ENCODE measurements at regions not wholly inside any gene's neighbourhood (a gene's known extent, or its start where the extent isn't known, plus 50 kb on each side); places are given as distances from the start of the nearest gene placed in this dataset.

- intact Hi-C loops (cut with DNase I) = no loop called here
- Histone ChIP-seq H3K27me3 (peaks cover 0 to 4% (median 0%) of the 10 kb centered on the region in 7 donors), H3K4me1 (peaks cover 0 to 13% (median 0%) of the 10 kb centered on the region in 9 donors), H3K27ac (no peak overlapping the region), H3K4me3 (no peak overlapping the region), H3K9me3 (no peaks in the 10 kb centered on the region), H3K36me3 (no peaks in the 10 kb centered on the region)
- TF ChIP-seq CTCF (IDR thresholded peaks at IDR 0.05) = no peak
- DNase-seq (no peak), ATAC-seq (no peak)
- WGBS, 2 donors = 91 to 92% methylated on average over 3 of the region's 3 CpGs
Measured at GRCh38 chr5:158152136-158152535, 293.2 kb upstream of the CLINT1 start.

GRCh38 chr5:158147227-158147626 is 288.3 kb upstream of the CLINT1 start:
- no peaks in the 10 kb centered on the region for H3K36me3 ChIP-seq
- no peak overlapping the region for H3K4me3 ChIP-seq
- ATAC-seq (no peak), DNase-seq (no peak)
- H3K9me3 ChIP-seq = no peaks in the 10 kb centered on the region
- no peak for TF ChIP-seq CTCF (IDR thresholded peaks at IDR 0.05)
- H3K27ac ChIP-seq = no peak overlapping the region
- H3K4me1 ChIP-seq = no peaks in the 10 kb centered on the region
- H3K27me3 ChIP-seq = no peaks in the 10 kb centered on the region
- intact Hi-C loops (cut with DNase I) = no loop called here
- 86 to 93% methylated on average over 1 of the region's 1 CpG for WGBS, 2 donors

GRCh38 chr5:158145827-158146226 is 286.9 kb upstream of the CLINT1 start:
- no peak for ATAC-seq
- Histone ChIP-seq H3K36me3 (no peaks in the 10 kb centered on the region), H3K27ac (no peak overlapping the region), H3K4me1 (no peaks in the 10 kb centered on the region), H3K9me3 (peaks cover 0 to 3% (median 0%) of the 10 kb centered on the region in 11 donors), H3K27me3 (no peaks in the 10 kb centered on the region), H3K4me3 (no peak overlapping the region)
- no peak for TF ChIP-seq CTCF (IDR thresholded peaks at IDR 0.05)
- WGBS, 2 donors = 80 to 86% methylated on average over 4 of the region's 4 CpGs
- intact Hi-C loops (cut with DNase I) = no loop called here
- no peak for DNase-seq

- Histone ChIP-seq H3K4me1 (peaks cover 0 to 8% (median 0%) of the 10 kb centered on the region in 9 donors), H3K9me3 (peaks cover 0 to 3% (median 0%) of the 10 kb centered on the region in 11 donors), H3K27me3 (no peaks in the 10 kb centered on the region), H3K4me3 (no peak overlapping the region), H3K27ac (no peak overlapping the region), H3K36me3 (no peaks in the 10 kb centered on the region)
- intact Hi-C loops (cut with DNase I) = no loop called here
- no peak for TF ChIP-seq CTCF (IDR thresholded peaks at IDR 0.05)
- DNase-seq = no peak
- ATAC-seq = no peak
- 65% methylated on average over 3 of the region's 3 CpGs for WGBS, 2 donors
Measured at GRCh38 chr5:158143081-158143480, 284.1 kb upstream of the CLINT1 start.
